ENCODE measurements at regions not wholly inside any gene's neighbourhood (a gene's known extent, or its start where the extent isn't known, plus 50 kb on each side); places are given as distances from the start of the nearest gene placed in this dataset.

DNA sequence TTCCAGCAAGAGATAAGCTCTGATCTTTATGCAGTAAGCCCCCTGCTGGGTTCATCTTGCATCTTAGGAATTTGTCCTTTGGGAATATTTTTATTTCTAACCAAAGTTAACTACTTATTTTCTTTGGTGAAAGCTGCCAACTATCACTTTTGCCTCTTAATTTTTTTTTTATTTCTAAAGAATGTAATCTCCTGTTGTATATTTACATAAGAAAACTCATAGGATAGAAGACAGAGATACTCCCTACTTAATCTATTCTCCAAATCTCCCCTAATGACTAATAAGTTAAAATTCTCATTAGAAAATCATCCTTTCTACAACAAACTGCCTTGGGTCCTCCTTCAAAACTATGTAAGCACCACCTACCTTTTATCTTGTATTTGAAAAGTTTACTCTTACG, 612.2 kb upstream of the SLC39A10 start:
- TF ChIP-seq, protein P1, sequence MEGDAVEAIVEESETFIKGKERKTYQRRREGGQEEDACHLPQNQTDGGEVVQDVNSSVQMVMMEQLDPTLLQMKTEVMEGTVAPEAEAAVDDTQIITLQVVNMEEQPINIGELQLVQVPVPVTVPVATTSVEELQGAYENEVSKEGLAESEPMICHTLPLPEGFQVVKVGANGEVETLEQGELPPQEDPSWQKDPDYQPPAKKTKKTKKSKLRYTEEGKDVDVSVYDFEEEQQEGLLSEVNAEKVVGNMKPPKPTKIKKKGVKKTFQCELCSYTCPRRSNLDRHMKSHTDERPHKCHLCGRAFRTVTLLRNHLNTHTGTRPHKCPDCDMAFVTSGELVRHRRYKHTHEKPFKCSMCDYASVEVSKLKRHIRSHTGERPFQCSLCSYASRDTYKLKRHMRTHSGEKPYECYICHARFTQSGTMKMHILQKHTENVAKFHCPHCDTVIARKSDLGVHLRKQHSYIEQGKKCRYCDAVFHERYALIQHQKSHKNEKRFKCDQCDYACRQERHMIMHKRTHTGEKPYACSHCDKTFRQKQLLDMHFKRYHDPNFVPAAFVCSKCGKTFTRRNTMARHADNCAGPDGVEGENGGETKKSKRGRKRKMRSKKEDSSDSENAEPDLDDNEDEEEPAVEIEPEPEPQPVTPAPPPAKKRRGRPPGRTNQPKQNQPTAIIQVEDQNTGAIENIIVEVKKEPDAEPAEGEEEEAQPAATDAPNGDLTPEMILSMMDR (IDR thresholded peaks at IDR 0.05; ENCODE audit: extremely low read depth in 1 of 2, insufficient read depth in 1 of 2, low read depth in 1 of 2, low read length in 2 of 2), result no peak
- TF ChIP-seq POLR2A (IDR thresholded peaks at IDR 0.05; ENCODE audit: low read depth, low read length) (no peak), EZH2 (IDR thresholded peaks at IDR 0.05; ENCODE audit: borderline replicate concordance, low read depth, low read length, severe bottlenecking) (no peak), POLR2AphosphoS5 (IDR thresholded peaks at IDR 0.05; ENCODE audit: insufficient read depth, low read depth, low read length) (no peak), FOS (IDR thresholded peaks at IDR 0.05; ENCODE audit: borderline replicate concordance, insufficient read depth, low read length) (no peak), GATA2 (IDR thresholded peaks at IDR 0.05; ENCODE audit: insufficient read depth, insufficient read length, low read depth, low read length) (no peak), MYC (IDR thresholded peaks at IDR 0.05; ENCODE audit: low read depth, low read length) (no peak), JUN (IDR thresholded peaks at IDR 0.05; ENCODE audit: borderline replicate concordance, insufficient read depth, insufficient read length, low read depth) (no peak)
- TF ChIP-seq, protein P2, sequence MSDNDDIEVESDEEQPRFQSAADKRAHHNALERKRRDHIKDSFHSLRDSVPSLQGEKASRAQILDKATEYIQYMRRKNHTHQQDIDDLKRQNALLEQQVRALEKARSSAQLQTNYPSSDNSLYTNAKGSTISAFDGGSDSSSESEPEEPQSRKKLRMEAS (IDR thresholded peaks at IDR 0.05; ENCODE audit: insufficient read depth, insufficient read length), result no peak

All from endothelial cell of umbilical vein (primary cell).